ENCODE measurements at regions not wholly inside any gene's neighbourhood (a gene's known extent, or its start where the extent isn't known, plus 50 kb on each side); places are given as distances from the start of the nearest gene placed in this dataset.

- no peaks in the 10 kb centered on the region for H3K4me1 ChIP-seq (ENCODE audit: control insufficient read depth in 2 of 2, insufficient read depth in 2 of 2, low read length in 2 of 2)
- ChIA-PET CTCF (interaction anchor here (0.6 kb wide), 1 partner anchor 12 kb away, joined by 4 read pairs; no protein-coding TSS in a partner anchor), POLR2A (no interaction called here)
- DNase-seq = no peak
- H3K9me3 Mint-ChIP-seq = peaks cover 0 to 2% (median 0%) of the 10 kb centered on the region in 11 donors
- no peaks in the 10 kb centered on the region for H3K27me3 Mint-ChIP-seq
- no peaks in the 10 kb centered on the region for H3K9me3 ChIP-seq (ENCODE audit: control insufficient read depth in 2 of 3, low read length in 3 of 3)
- H3K4me3 Mint-ChIP-seq = no peak overlapping the region
- H3K36me3 ChIP-seq (ENCODE audit: control insufficient read depth in 2 of 3, insufficient read depth in 3 of 3, low read length in 3 of 3) = no peaks in the 10 kb centered on the region
- no peaks in the 10 kb centered on the region for H3K27me3 ChIP-seq (ENCODE audit: control insufficient read depth in 2 of 2, insufficient read depth in 2 of 2, low read length in 2 of 2)
- no peak overlapping the region for H3K4me3 ChIP-seq (ENCODE audit: low read length)
- H3K27ac ChIP-seq (ENCODE audit: low read depth, low read length) = no peak overlapping the region
- intact Hi-C loops (cut with micrococcal nuclease) = no loop called here
- peak; percentile 93 for ATAC-seq
- H3K36me3 Mint-ChIP-seq = no peaks in the 10 kb centered on the region
- H3K27ac Mint-ChIP-seq = no peak overlapping the region
- H3K4me1 Mint-ChIP-seq = peaks cover 0 to 4% (median 0%) of the 10 kb centered on the region in 7 donors
These were observed 205.2 kb downstream of the RAB11FIP4 start for GRCh38 chr17:31596382-31597323.

DNA sequence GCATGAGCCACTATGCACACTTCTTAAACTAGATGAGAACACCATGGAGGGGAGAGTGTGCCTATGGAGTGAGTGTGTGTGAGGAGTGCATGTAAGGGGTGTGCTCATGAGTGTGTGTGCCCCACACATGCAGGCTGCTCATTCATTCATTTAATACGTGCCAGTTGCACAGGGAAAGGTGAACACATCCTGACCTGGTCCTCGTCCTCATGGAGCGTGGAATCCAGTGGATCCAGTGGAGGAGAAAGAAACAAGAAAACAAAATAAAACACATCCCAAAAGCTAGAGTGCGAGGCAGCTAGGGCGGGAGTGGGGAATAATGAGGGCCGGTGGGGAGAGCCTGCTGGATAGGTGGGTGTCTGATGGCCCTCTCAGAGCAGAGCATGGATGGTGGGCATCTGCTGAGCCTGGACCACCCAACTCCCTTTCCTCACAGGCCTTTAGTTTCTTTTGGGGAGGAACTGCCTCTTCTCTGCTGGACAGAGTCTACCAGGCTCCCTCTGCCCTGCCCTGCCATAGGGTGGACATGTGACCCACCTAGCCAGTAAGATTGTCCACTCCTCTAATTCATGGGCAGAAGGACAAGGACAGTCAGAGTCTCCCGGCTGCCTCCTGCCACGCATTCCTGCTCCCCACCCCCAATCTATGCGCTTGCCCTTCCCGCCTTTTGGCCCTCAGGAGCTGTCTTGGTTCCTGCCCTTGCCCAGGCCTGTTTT lies 204.3 kb downstream of the RAB11FIP4 start:
- intact Hi-C loops (cut with micrococcal nuclease) = no loop called here

DNA sequence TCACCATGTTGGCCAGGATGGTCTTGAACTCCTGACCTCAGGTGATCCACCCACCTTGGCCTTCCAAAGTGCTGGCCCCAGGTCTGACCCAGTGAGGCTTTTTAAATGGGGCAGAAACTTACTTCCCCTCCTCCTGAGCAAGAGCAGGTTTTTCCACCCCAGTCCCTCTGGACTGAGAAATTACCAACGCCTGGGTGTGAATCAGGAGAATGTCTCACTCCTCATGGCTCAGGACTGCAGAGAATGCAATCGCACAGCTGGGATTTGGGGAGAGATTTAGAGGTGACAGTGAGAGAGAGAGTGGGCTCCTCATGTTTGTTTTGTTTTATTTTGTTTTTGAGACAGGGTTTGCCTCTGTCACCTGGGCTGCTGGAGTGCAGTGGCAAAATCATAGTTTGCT lies 203.6 kb downstream of the RAB11FIP4 start:
- no peaks in the 10 kb centered on the region for H3K27me3 ChIP-seq (ENCODE audit: control insufficient read depth in 2 of 2, insufficient read depth in 2 of 2, low read length in 2 of 2)
- Mint-ChIP-seq H3K4me3 (no peak overlapping the region), H3K36me3 (no peaks in the 10 kb centered on the region), H3K27ac (no peak overlapping the region), H3K27me3 (no peaks in the 10 kb centered on the region), H3K9me3 (peaks cover 0 to 1% (median 0%) of the 10 kb centered on the region in 11 donors), H3K4me1 (peaks cover 0 to 4% (median 0%) of the 10 kb centered on the region in 7 donors)
- ChIA-PET POLR2A (no interaction called here), CTCF (no interaction called here)
- no peaks in the 10 kb centered on the region for H3K36me3 ChIP-seq (ENCODE audit: control insufficient read depth in 2 of 3, insufficient read depth in 3 of 3, low read length in 3 of 3)
- H3K4me1 ChIP-seq (ENCODE audit: control insufficient read depth in 2 of 2, insufficient read depth in 2 of 2, low read length in 2 of 2) = no peaks in the 10 kb centered on the region
- no peaks in the 10 kb centered on the region for H3K9me3 ChIP-seq (ENCODE audit: control insufficient read depth in 2 of 3, low read length in 3 of 3)
- no peak overlapping the region for H3K27ac ChIP-seq (ENCODE audit: low read depth, low read length)
- no peak for DNase-seq
- ATAC-seq = no peak
- H3K4me3 ChIP-seq (ENCODE audit: low read length) = no peak overlapping the region
- intact Hi-C loops (cut with micrococcal nuclease) = no loop called here

More for the DNA sequence above, 204.3 kb downstream of the RAB11FIP4 start:
- no peak for ATAC-seq
- Histone ChIP-seq H3K36me3 (ENCODE audit: control insufficient read depth in 2 of 3, insufficient read depth in 3 of 3, low read length in 3 of 3) (no peaks in the 10 kb centered on the region), H3K27me3 (ENCODE audit: control insufficient read depth in 2 of 2, insufficient read depth in 2 of 2, low read length in 2 of 2) (no peaks in the 10 kb centered on the region), H3K27ac (ENCODE audit: low read depth, low read length) (no peak overlapping the region), H3K4me3 (ENCODE audit: low read length) (no peak overlapping the region), H3K4me1 (ENCODE audit: control insufficient read depth in 2 of 2, insufficient read depth in 2 of 2, low read length in 2 of 2) (no peaks in the 10 kb centered on the region), H3K9me3 (ENCODE audit: control insufficient read depth in 2 of 3, low read length in 3 of 3) (no peaks in the 10 kb centered on the region)
- no peaks in the 10 kb centered on the region for H3K27me3 Mint-ChIP-seq
- H3K27ac Mint-ChIP-seq = peak overlapping the region in 1 of 9 donors; percentile 34
- CTCF ChIA-PET = no interaction called here
- H3K36me3 Mint-ChIP-seq = no peaks in the 10 kb centered on the region
- H3K9me3 Mint-ChIP-seq = peaks cover 0 to 2% (median 0%) of the 10 kb centered on the region in 11 donors
- POLR2A ChIA-PET = no interaction called here
- no peak for DNase-seq
- no peak overlapping the region for H3K4me3 Mint-ChIP-seq
- H3K4me1 Mint-ChIP-seq = peaks cover 0 to 4% (median 0%) of the 10 kb centered on the region in 7 donors

- CTCF ChIA-PET = interaction anchor here (0.6 kb wide), 1 partner anchor 56 kb away, joined by 5 read pairs; no protein-coding TSS in a partner anchor
- Histone ChIP-seq H3K4me3 (ENCODE audit: low read length) (no peak overlapping the region), H3K36me3 (ENCODE audit: control insufficient read depth in 2 of 3, insufficient read depth in 3 of 3, low read length in 3 of 3) (no peaks in the 10 kb centered on the region), H3K27ac (ENCODE audit: low read depth, low read length) (no peak overlapping the region), H3K4me1 (ENCODE audit: control insufficient read depth in 2 of 2, insufficient read depth in 2 of 2, low read length in 2 of 2) (no peaks in the 10 kb centered on the region), H3K9me3 (ENCODE audit: control insufficient read depth in 2 of 3, low read length in 3 of 3) (no peaks in the 10 kb centered on the region), H3K27me3 (ENCODE audit: control insufficient read depth in 2 of 2, insufficient read depth in 2 of 2, low read length in 2 of 2) (no peaks in the 10 kb centered on the region)
- POLR2A ChIA-PET = no interaction called here
- Mint-ChIP-seq H3K4me1 (peaks cover 0 to 4% (median 0%) of the 10 kb centered on the region in 7 donors), H3K9me3 (no peaks in the 10 kb centered on the region), H3K4me3 (no peak overlapping the region), H3K27ac (no peak overlapping the region), H3K36me3 (no peaks in the 10 kb centered on the region), H3K27me3 (no peaks in the 10 kb centered on the region)
- DNase-seq (no peak), ATAC-seq (no peak)
- intact Hi-C loops (cut with micrococcal nuclease) = no loop called here
These were observed 202.9 kb downstream of the RAB11FIP4 start for GRCh38 chr17:31594416-31594815.

- no peaks in the 10 kb centered on the region for H3K36me3 ChIP-seq (ENCODE audit: control insufficient read depth in 2 of 3, insufficient read depth in 3 of 3, low read length in 3 of 3)
- POLR2A ChIA-PET = interaction anchor here (0.6 kb wide), 1 partner anchor 287 kb away, joined by 3 read pairs; no protein-coding TSS in a partner anchor
- no peak for ATAC-seq
- no peaks in the 10 kb centered on the region for H3K27me3 ChIP-seq (ENCODE audit: control insufficient read depth in 2 of 2, insufficient read depth in 2 of 2, low read length in 2 of 2)
- no peaks in the 10 kb centered on the region for H3K9me3 ChIP-seq (ENCODE audit: control insufficient read depth in 2 of 3, low read length in 3 of 3)
- no peak overlapping the region for H3K4me3 ChIP-seq (ENCODE audit: low read length)
- H3K27ac ChIP-seq (ENCODE audit: low read depth, low read length) = no peak overlapping the region
- no peak for DNase-seq
- Mint-ChIP-seq H3K27me3 (no peaks in the 10 kb centered on the region), H3K4me3 (no peak overlapping the region), H3K36me3 (no peaks in the 10 kb centered on the region), H3K4me1 (peaks cover 0 to 4% (median 0%) of the 10 kb centered on the region in 7 donors), H3K9me3 (no peaks in the 10 kb centered on the region), H3K27ac (no peak overlapping the region)
- H3K4me1 ChIP-seq (ENCODE audit: control insufficient read depth in 2 of 2, insufficient read depth in 2 of 2, low read length in 2 of 2) = no peaks in the 10 kb centered on the region
- intact Hi-C loops (cut with micrococcal nuclease) = no loop called here
- CTCF ChIA-PET = no interaction called here
These were observed 202.3 kb downstream of the RAB11FIP4 start for GRCh38 chr17:31593806-31594205.

DNA sequence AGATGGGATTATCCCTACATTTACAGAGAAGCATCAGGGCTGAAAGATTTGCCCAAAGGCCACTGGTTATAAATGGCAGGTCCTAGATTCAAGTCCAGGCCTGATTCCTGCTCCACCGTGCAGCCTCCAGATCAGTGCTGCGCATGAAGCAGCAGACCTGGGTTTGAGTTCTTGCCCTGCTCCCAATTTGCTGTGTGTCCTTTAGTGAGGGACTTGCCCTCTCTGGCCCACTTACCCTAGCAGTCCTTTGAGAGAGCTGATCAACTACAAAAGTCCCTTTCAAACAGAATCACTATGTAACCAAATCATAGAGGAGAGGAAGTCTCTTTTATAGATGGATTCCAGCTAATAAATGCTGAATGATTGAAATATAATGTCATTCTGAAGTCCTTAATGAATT lies 200.4 kb downstream of the RAB11FIP4 start:
- DNase-seq = no peak
- no peak overlapping the region for H3K27ac Mint-ChIP-seq
- H3K27ac ChIP-seq (ENCODE audit: low read depth, low read length) = no peak overlapping the region
- H3K36me3 Mint-ChIP-seq = no peaks in the 10 kb centered on the region
- no peaks in the 10 kb centered on the region for H3K4me1 ChIP-seq (ENCODE audit: control insufficient read depth in 2 of 2, insufficient read depth in 2 of 2, low read length in 2 of 2)
- H3K9me3 Mint-ChIP-seq = no peaks in the 10 kb centered on the region
- H3K27me3 ChIP-seq (ENCODE audit: control insufficient read depth in 2 of 2, insufficient read depth in 2 of 2, low read length in 2 of 2) = no peaks in the 10 kb centered on the region
- peaks cover 0 to 4% (median 0%) of the 10 kb centered on the region in 7 donors for H3K4me1 Mint-ChIP-seq
- no peaks in the 10 kb centered on the region for H3K27me3 Mint-ChIP-seq
- no peak overlapping the region for H3K4me3 ChIP-seq (ENCODE audit: low read length)
- no peaks in the 10 kb centered on the region for H3K9me3 ChIP-seq (ENCODE audit: control insufficient read depth in 2 of 3, low read length in 3 of 3)
- ChIA-PET POLR2A (no interaction called here), CTCF (interaction anchor here (1.0 kb wide), 2 partner anchors 14 to 202 kb away, joined by 3 to 5 read pairs; no protein-coding TSS in a partner anchor)
- H3K36me3 ChIP-seq (ENCODE audit: control insufficient read depth in 2 of 3, insufficient read depth in 3 of 3, low read length in 3 of 3) = no peaks in the 10 kb centered on the region
- no peak for ATAC-seq
- H3K4me3 Mint-ChIP-seq = no peak overlapping the region
- intact Hi-C loops (cut with micrococcal nuclease) = no loop called here

All from naive thymus-derived CD4-positive, alpha-beta T cell (primary cell).